IMR-90 (cell line): ENCODE measurements at regions not wholly inside any gene's neighbourhood (a gene's known extent, or its start where the extent isn't known, plus 50 kb on each side); places are given as distances from the start of the nearest gene placed in this dataset.

ENCODE experiments used
- ATAC-seq: fragments of 200-7000 bp; cut with Tn5 transposase; 2 replicates; pipeline ENCODE4 v1.9.1; 2020; ENCODE audit warnings: low read depth, mild to moderate bottlenecking, moderate library complexity
- BruUV-seq: library from RNA; stranded (reverse); fragments of 400-500 nt; replicated peaks from 2 replicates; lab custom pipeline; 2021; lab: Mats Ljungman, UMichigan
- CTCF ChIA-PET: fragments of 300-600 bp; formaldehyde crosslinking; extraction: SDS; loops from one replicate; lab custom pipeline; 2021; ENCODE audit warnings: antibody characterized with exemption; lab: Yijun Ruan, JAX
- POLR2A ChIA-PET: fragments of 300-600 bp; sonication (Branson Sonifier 250); formaldehyde crosslinking; loops from one replicate; lab custom pipeline; 2022; ENCODE audit warnings: antibody characterized with exemption; ENCODE audit not compliant: unreplicated experiment; lab: Charles Lee
- DNase-seq: peaks from one replicate; pipeline ENCODE4 v3.0.0; 2013
- H2AFZ ChIP-seq: replicated peaks from 2 replicates; pipeline ENCODE3; 2013; ENCODE audit warnings: low read length, mild to moderate bottlenecking; ENCODE audit not compliant: poor library complexity
- H2AK5ac ChIP-seq: 2 replicates; pipeline ENCODE4 v1.6.1; 2013; ENCODE audit warnings: low read depth, low read length, inconsistent platforms
- H2AK9ac ChIP-seq: replicated peaks from 2 replicates; pipeline ENCODE3; 2013; ENCODE audit warnings: mild to moderate bottlenecking, low read depth, low read length, moderate library complexity; ENCODE audit not compliant: poor library complexity
- H2BK120ac ChIP-seq: 2 replicates; pipeline ENCODE4 v1.6.1; 2013; ENCODE audit warnings: low read depth, low read length, inconsistent platforms
- H2BK15ac ChIP-seq: 3 replicates; pipeline ENCODE4 v1.6.1; 2013; ENCODE audit warnings: low read depth, low read length, inconsistent platforms
- H2BK20ac ChIP-seq: 2 replicates; pipeline ENCODE4 v1.6.1; 2013; ENCODE audit warnings: low read depth, mild to moderate bottlenecking, inconsistent platforms, low read length, moderate library complexity
- H2BK5ac ChIP-seq: 2 replicates; pipeline ENCODE4 v1.6.1; 2013; ENCODE audit warnings: mild to moderate bottlenecking, low read depth, low read length, inconsistent platforms; ENCODE audit not compliant: poor library complexity, severe bottlenecking
- H3K14ac ChIP-seq: replicated peaks from 2 replicates; pipeline ENCODE4 v1.6.1; 2013; ENCODE audit warnings: low read depth, low read length, inconsistent platforms
- H3K18ac ChIP-seq: 2 replicates; pipeline ENCODE4 v1.6.1; 2013; ENCODE audit warnings: low read depth, low read length, control low read depth
- H3K23ac ChIP-seq: 2 replicates; pipeline ENCODE4 v1.6.1; 2013; ENCODE audit warnings: low read depth, low read length, inconsistent platforms
- H3K27ac ChIP-seq: 2 replicates; pipeline ENCODE4 v1.5.1; 2013; ENCODE audit warnings: mild to moderate bottlenecking, control low read depth, low read length; ENCODE audit not compliant: insufficient read depth
- H3K27me3 ChIP-seq: 2 replicates; pipeline ENCODE4 v1.6.1; 2013; ENCODE audit warnings: low read length; ENCODE audit not compliant: control insufficient read depth, insufficient read depth
- H3K36me3 ChIP-seq: 2 replicates; pipeline ENCODE4 v1.6.1; 2013; ENCODE audit warnings: low read length, mixed read lengths; ENCODE audit not compliant: control insufficient read depth, insufficient read depth
- H3K4ac ChIP-seq: 2 replicates; pipeline ENCODE4 v1.6.1; 2013; ENCODE audit warnings: low read depth, low read length, inconsistent platforms
- H3K4me1 ChIP-seq: 2 replicates; pipeline ENCODE4 v1.6.1; 2013; ENCODE audit warnings: low read length, mixed read lengths; ENCODE audit not compliant: control insufficient read depth, insufficient read depth
- H3K4me2 ChIP-seq: 2 replicates; pipeline ENCODE4 v1.6.1; 2013; ENCODE audit warnings: low read depth, mild to moderate bottlenecking, control low read depth, low read length, moderate library complexity
- H3K4me3 ChIP-seq: 2 replicates; pipeline ENCODE4 v1.5.1; 2013; ENCODE audit warnings: low read depth, mild to moderate bottlenecking, control low read depth, low read length, moderate library complexity; ENCODE audit not compliant: insufficient read depth
- H3K56ac ChIP-seq: 2 replicates; pipeline ENCODE4 v1.6.1; 2013; ENCODE audit warnings: low read length, inconsistent platforms; ENCODE audit not compliant: insufficient read depth; ENCODE audit errors: extremely low read depth
- H3K79me1 ChIP-seq, 2 experiments: 2 replicates each; pipeline ENCODE4 v1.6.1; 2013; ENCODE audit warnings: low read length in 2 of 2, inconsistent platforms in 1 of 2, low read depth in 1 of 2
- H3K9ac ChIP-seq: 2 replicates; pipeline ENCODE4 v1.6.1; 2013; ENCODE audit warnings: low read depth, low read length, control low read depth
- H3K9me1 ChIP-seq: 2 replicates; pipeline ENCODE4 v1.6.1; 2013; ENCODE audit warnings: low read length, inconsistent platforms; ENCODE audit not compliant: insufficient read depth
- H3K9me3 ChIP-seq: 2 replicates; pipeline ENCODE4 v1.6.1; 2013; ENCODE audit warnings: low read length; ENCODE audit not compliant: control insufficient read depth, insufficient read depth
- H4K20me1 ChIP-seq: 2 replicates; pipeline ENCODE4 v1.6.1; 2013; ENCODE audit warnings: low read length, inconsistent platforms; ENCODE audit not compliant: insufficient read depth
- H4K5ac ChIP-seq: 2 replicates; pipeline ENCODE4 v1.6.1; 2013; ENCODE audit warnings: mild to moderate bottlenecking, low read depth, low read length, control low read depth
- H4K8ac ChIP-seq, 2 experiments: 2 replicates each; pipeline ENCODE4 v1.6.1; 2013; ENCODE audit warnings: low read depth in 2 of 2, low read length in 2 of 2, control low read depth in 1 of 2, inconsistent platforms in 1 of 2
- H4K91ac ChIP-seq: 2 replicates; pipeline ENCODE4 v1.6.1; 2013; ENCODE audit warnings: low read depth, low read length, inconsistent platforms; ENCODE audit not compliant: insufficient read depth
- BHLHE40 ChIP-seq: fragments of 150-350 bp; IDR thresholded peaks from 2 replicates; pipeline ENCODE4 v1.6.1; 2016; ENCODE audit warnings: mild to moderate bottlenecking, low read depth, low read length
- CEBPB ChIP-seq: IDR thresholded peaks from 2 replicates; pipeline ENCODE4 v1.6.1; 2012; ENCODE audit warnings: low read depth, low read length, improper control_type of control experiment
- CHD1 ChIP-seq: IDR thresholded peaks from 2 replicates; pipeline ENCODE4 v1.6.1; 2012; ENCODE audit warnings: low read depth, low read length, improper control_type of control experiment
- CTCF ChIP-seq: conservative IDR thresholded peaks from 2 replicates; pipeline ENCODE4 v1.5.1; 2012; ENCODE audit warnings: mild to moderate bottlenecking, low read depth, low read length, improper control_type of control experiment
- FOS ChIP-seq: fragments of 150-350 bp; IDR thresholded peaks from 2 replicates; pipeline ENCODE4 v1.6.1; 2016; ENCODE audit warnings: low read depth, low read length
- MAFK ChIP-seq: IDR thresholded peaks from 2 replicates; pipeline ENCODE4 v1.6.1; 2012; ENCODE audit warnings: low read depth, low read length, improper control_type of control experiment
- MAZ ChIP-seq: IDR thresholded peaks from 2 replicates; pipeline ENCODE4 v1.6.1; 2012; ENCODE audit warnings: low read depth, mild to moderate bottlenecking, low read length, improper control_type of control experiment, moderate library complexity, borderline replicate concordance
- MXI1 ChIP-seq: IDR thresholded peaks from 2 replicates; pipeline ENCODE4 v1.6.1; 2012; ENCODE audit warnings: low read depth, mild to moderate bottlenecking, low read length, moderate library complexity, borderline replicate concordance
- NFE2L2 ChIP-seq: fragments of 150-350 bp; IDR thresholded peaks from 2 replicates; pipeline ENCODE4 v1.6.1; 2016; ENCODE audit warnings: low read depth, mild to moderate bottlenecking, low read length
- POLR2A ChIP-seq: IDR thresholded peaks from 2 replicates; pipeline ENCODE4 v1.6.1; 2012; ENCODE audit warnings: mild to moderate bottlenecking, low read depth, low read length
- RAD21 ChIP-seq: IDR thresholded peaks from 2 replicates; pipeline ENCODE4 v1.6.1; 2012; ENCODE audit warnings: low read length, improper control_type of control experiment
- RCOR1 ChIP-seq: IDR thresholded peaks from 2 replicates; pipeline ENCODE4 v1.6.1; 2012; ENCODE audit warnings: mild to moderate bottlenecking, low read length, improper control_type of control experiment; ENCODE audit not compliant: insufficient replicate concordance
- RFX5 ChIP-seq: IDR thresholded peaks from 2 replicates; pipeline ENCODE4 v1.8.0; 2012; ENCODE audit warnings: low read depth, mild to moderate bottlenecking, low read length, moderate library complexity
- SMC3 ChIP-seq: fragments of 150-350 bp; IDR thresholded peaks from 2 replicates; pipeline ENCODE4 v1.6.1; 2016; ENCODE audit warnings: low read depth, mild to moderate bottlenecking, antibody characterized with exemption, low read length, moderate library complexity
- USF2 ChIP-seq: fragments of 150-350 bp; IDR thresholded peaks from 2 replicates; pipeline ENCODE4 v1.6.1; 2017; ENCODE audit warnings: mild to moderate bottlenecking, antibody characterized with exemption, low read length, low read depth
- WGBS, 2 experiments: methylation state at CpG; one replicate each; pipeline versions ENCODE4 v1.1.5 to v1.1.7; 2013; ENCODE audit warnings: missing lambda C conversion rate in 2 of 2; ENCODE audit not compliant: insufficient read length in 1 of 2; ENCODE audit errors: extremely low coverage in 2 of 2; 5-methylcytosine and 5-hydroxymethylcytosine counted together
- dilution Hi-C: fragments of 300-500 bp; cut with HindIII; formaldehyde crosslinking; loops from one replicate; pipeline ENCODE4 v1.14.3; 2018; ENCODE audit warnings: low sequenced_read_pairs; ENCODE audit not compliant: unreplicated experiment
- in situ Hi-C: fragments of 300-500 bp; cut with MboI; formaldehyde crosslinking; loops from 3 replicates; pipeline ENCODE4 v1.14.3; 2019; ENCODE audit warnings: low sequenced_read_pairs, inconsistent platforms, mixed read lengths
- intact Hi-C: fragments of 100-400 bp; cut with micrococcal nuclease; formaldehyde crosslinking; loops from 2 replicates; pipeline ENCODE4 v1.10.0; 2022
- TF ChIP-seq, protein P1 (sequence below): fragments of 150-350 bp; IDR thresholded peaks from 2 replicates; pipeline ENCODE4 v1.6.1; 2016; ENCODE audit warnings: low read depth, mild to moderate bottlenecking, low read length, moderate library complexity, borderline replicate concordance

- intact Hi-C loops (loop anchor here (10.0 kb wide), 1 partner anchor 491 kb away; the partner anchor contains the start of gene IRS1), in situ Hi-C loops (no loop called here), dilution Hi-C loops (no loop called here)
- no peak overlapping the region for H2AFZ ChIP-seq
- no peak overlapping the region for H4K8ac ChIP-seq
- no peaks in the 10 kb centered on the region for H3K36me3 ChIP-seq
- no peaks in the 10 kb centered on the region for H3K9me3 ChIP-seq
- H2BK5ac ChIP-seq: no peak overlapping the region
- H3K4me2 ChIP-seq: no peak overlapping the region
- DNase-seq (no peak), ATAC-seq (no peak)
- H3K4me3 ChIP-seq: no peak overlapping the region
- no peak overlapping the region for H2BK20ac ChIP-seq
- no peak overlapping the region for H3K56ac ChIP-seq
- no peak overlapping the region for H3K23ac ChIP-seq
- no peak overlapping the region for H2BK120ac ChIP-seq
- WGBS, 2 experiments: no CpG with 5 or more reads among the region's 1 CpG
- H2AK5ac ChIP-seq: no peak overlapping the region
- H4K5ac ChIP-seq: no peak overlapping the region
- H4K91ac ChIP-seq: no peak overlapping the region
- H2BK15ac ChIP-seq: no peak overlapping the region
- no peak overlapping the region for H3K4ac ChIP-seq
- H3K79me1 ChIP-seq: no peaks in the 10 kb centered on the region
- no peaks in the 10 kb centered on the region for H3K27me3 ChIP-seq
- ChIA-PET CTCF (interaction anchor here (0.6 kb wide), 1 partner anchor 1171 kb away, joined by 3 read pairs; no protein-coding TSS in a partner anchor), POLR2A (no interaction called here)
- TF ChIP-seq POLR2A (no peak), RCOR1 (no peak), USF2 (no peak), CEBPB (no peak), NFE2L2 (no peak), MAFK (no peak), MXI1 (no peak), CTCF (no peak), RFX5 (no peak), BHLHE40 (no peak), MAZ (no peak), FOS (no peak), RAD21 (no peak), CHD1 (no peak), SMC3 (no peak)
- TF ChIP-seq, protein P1, sequence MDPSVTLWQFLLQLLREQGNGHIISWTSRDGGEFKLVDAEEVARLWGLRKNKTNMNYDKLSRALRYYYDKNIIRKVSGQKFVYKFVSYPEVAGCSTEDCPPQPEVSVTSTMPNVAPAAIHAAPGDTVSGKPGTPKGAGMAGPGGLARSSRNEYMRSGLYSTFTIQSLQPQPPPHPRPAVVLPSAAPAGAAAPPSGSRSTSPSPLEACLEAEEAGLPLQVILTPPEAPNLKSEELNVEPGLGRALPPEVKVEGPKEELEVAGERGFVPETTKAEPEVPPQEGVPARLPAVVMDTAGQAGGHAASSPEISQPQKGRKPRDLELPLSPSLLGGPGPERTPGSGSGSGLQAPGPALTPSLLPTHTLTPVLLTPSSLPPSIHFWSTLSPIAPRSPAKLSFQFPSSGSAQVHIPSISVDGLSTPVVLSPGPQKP: no peak
- no peaks in the 10 kb centered on the region for H4K20me1 ChIP-seq
- BruUV-seq: no TSS peak
- no peak overlapping the region for H3K18ac ChIP-seq
- no peak overlapping the region for H3K9ac ChIP-seq
- no peaks in the 10 kb centered on the region for H3K9me1 ChIP-seq
- H3K14ac ChIP-seq: no peak overlapping the region
- no peak overlapping the region for H3K27ac ChIP-seq
- no peaks in the 10 kb centered on the region for H3K4me1 ChIP-seq
- no peak overlapping the region for H2AK9ac ChIP-seq
Observed at GRCh38 chr2:226303707-226304106, 495.9 kb downstream of the IRS1 start.
